Hepatocyte (in vitro differentiated cells): ENCODE measurements at regions not wholly inside any gene's neighbourhood (a gene's known extent, or its start where the extent isn't known, plus 50 kb on each side); places are given as distances from the start of the nearest gene placed in this dataset.
A peak's percentile ranks its signal among the peaks of the same experiment; 100 is the strongest.

ENCODE experiments used
- DNase-seq: peaks from one replicate; pipeline ENCODE4 v3.0.0-alpha.2; 2016; ENCODE audit warnings: low spot score
- H2AFZ ChIP-seq: fragments of 200-600 bp; sonication (generic); 2 replicates; pipeline ENCODE4 v1.6.0; 2016; ENCODE audit warnings: antibody characterized with exemption, mild to moderate bottlenecking
- H3K27ac ChIP-seq: fragments of 200-600 bp; sonication (generic); 2 replicates; pipeline ENCODE4 v1.5.1; 2016; ENCODE audit warnings: mild to moderate bottlenecking
- H3K27me3 ChIP-seq: fragments of 200-600 bp; sonication (generic); 2 replicates; pipeline ENCODE4 v1.6.1; 2016
- H3K36me3 ChIP-seq: fragments of 200-600 bp; sonication (generic); replicated peaks from 2 replicates; pipeline ENCODE4 v1.5.1; 2016; ENCODE audit warnings: low read depth; ENCODE audit not compliant: insufficient read depth
- H3K4me1 ChIP-seq: fragments of 200-600 bp; sonication (generic); 2 replicates; pipeline ENCODE4 v1.5.1; 2016; ENCODE audit warnings: mild to moderate bottlenecking, moderate library complexity; ENCODE audit not compliant: insufficient read depth
- H3K4me2 ChIP-seq: fragments of 200-600 bp; sonication (generic); 2 replicates; pipeline ENCODE4 v1.6.0; 2016
- H3K4me3 ChIP-seq: fragments of 200-600 bp; sonication (generic); 2 replicates; pipeline ENCODE4 v1.5.1; 2016; ENCODE audit warnings: mild to moderate bottlenecking
- H3K79me2 ChIP-seq: fragments of 200-600 bp; sonication (generic); 2 replicates; pipeline ENCODE4 v1.6.0; 2017; ENCODE audit warnings: mild to moderate bottlenecking
- H3K9me2 ChIP-seq: fragments of 200-600 bp; sonication (generic); replicated peaks from 2 replicates; pipeline ENCODE4 v1.6.0; 2017; ENCODE audit warnings: mild to moderate bottlenecking; ENCODE audit not compliant: insufficient read depth
- H3K9me3 ChIP-seq: fragments of 200-600 bp; sonication (generic); 2 replicates; pipeline ENCODE4 v1.5.1; 2016; ENCODE audit warnings: low read depth, mild to moderate bottlenecking
- H4K20me1 ChIP-seq: fragments of 200-600 bp; sonication (generic); 2 replicates; pipeline ENCODE4 v1.6.0; 2016; ENCODE audit warnings: mild to moderate bottlenecking; ENCODE audit not compliant: insufficient read depth, poor library complexity, severe bottlenecking
- EZH2 ChIP-seq: fragments of 200-600 bp; sonication (generic); IDR thresholded peaks from 2 replicates; pipeline ENCODE4 v1.6.1; 2016; ENCODE audit warnings: antibody characterized with exemption, mild to moderate bottlenecking, borderline replicate concordance
- EZH2phosphoT487 ChIP-seq: fragments of 200-600 bp; sonication (generic); IDR thresholded peaks from one replicate; pipeline ENCODE4 v1.6.1; 2018; ENCODE audit warnings: antibody characterized with exemption, mild to moderate bottlenecking, low read depth, moderate library complexity; ENCODE audit not compliant: unreplicated experiment, severe bottlenecking
- WGBS: methylation state at CpG from one replicate; pipeline ENCODE4 v1.1.6; 2016; ENCODE audit warnings: low lambda C conversion rate; ENCODE audit errors: missing lambda C conversion rate; 5-methylcytosine and 5-hydroxymethylcytosine counted together
- TF ChIP-seq, protein P1 (sequence below): fragments of 200-600 bp; sonication (generic); IDR thresholded peaks from 2 replicates; pipeline ENCODE4 v1.5.1; 2016; ENCODE audit warnings: antibody characterized with exemption, mild to moderate bottlenecking; ENCODE audit not compliant: poor library complexity

DNA sequence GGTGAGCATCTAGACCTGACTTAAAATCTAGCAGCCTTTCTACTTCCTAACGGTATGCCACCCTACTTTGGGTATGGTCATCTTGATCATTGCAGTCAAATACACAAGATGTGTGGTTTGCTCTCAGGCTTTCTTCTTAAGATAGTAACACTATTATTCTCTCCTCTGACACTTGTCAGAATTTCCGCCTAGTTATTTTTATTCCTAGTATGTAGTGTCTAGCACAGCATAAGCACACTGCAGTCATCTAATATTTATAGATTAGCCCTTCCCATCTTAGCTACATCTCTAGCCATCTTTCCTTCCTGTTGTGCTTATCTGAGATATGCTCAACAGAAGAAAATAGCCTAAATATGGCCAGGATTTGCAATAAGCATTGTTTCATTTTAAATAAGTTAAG is 180.1 kb downstream of the C12orf50 start:
- no peaks in the 10 kb centered on the region for H3K79me2 ChIP-seq
- no peaks in the 10 kb centered on the region for H3K27me3 ChIP-seq
- no peaks in the 10 kb centered on the region for H3K36me3 ChIP-seq
- no peaks in the 10 kb centered on the region for H4K20me1 ChIP-seq
- H3K4me2 ChIP-seq = no peak overlapping the region
- peaks cover 8% of the 10 kb centered on the region for H3K4me1 ChIP-seq
- H3K9me2 ChIP-seq = no peaks in the 10 kb centered on the region
- no peak overlapping the region for H2AFZ ChIP-seq
- no peak overlapping the region for H3K4me3 ChIP-seq
- H3K9me3 ChIP-seq = no peaks in the 10 kb centered on the region
- DNase-seq = no peak
- TF ChIP-seq, protein P1, sequence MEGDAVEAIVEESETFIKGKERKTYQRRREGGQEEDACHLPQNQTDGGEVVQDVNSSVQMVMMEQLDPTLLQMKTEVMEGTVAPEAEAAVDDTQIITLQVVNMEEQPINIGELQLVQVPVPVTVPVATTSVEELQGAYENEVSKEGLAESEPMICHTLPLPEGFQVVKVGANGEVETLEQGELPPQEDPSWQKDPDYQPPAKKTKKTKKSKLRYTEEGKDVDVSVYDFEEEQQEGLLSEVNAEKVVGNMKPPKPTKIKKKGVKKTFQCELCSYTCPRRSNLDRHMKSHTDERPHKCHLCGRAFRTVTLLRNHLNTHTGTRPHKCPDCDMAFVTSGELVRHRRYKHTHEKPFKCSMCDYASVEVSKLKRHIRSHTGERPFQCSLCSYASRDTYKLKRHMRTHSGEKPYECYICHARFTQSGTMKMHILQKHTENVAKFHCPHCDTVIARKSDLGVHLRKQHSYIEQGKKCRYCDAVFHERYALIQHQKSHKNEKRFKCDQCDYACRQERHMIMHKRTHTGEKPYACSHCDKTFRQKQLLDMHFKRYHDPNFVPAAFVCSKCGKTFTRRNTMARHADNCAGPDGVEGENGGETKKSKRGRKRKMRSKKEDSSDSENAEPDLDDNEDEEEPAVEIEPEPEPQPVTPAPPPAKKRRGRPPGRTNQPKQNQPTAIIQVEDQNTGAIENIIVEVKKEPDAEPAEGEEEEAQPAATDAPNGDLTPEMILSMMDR = no peak
- TF ChIP-seq EZH2phosphoT487 = no peak
- TF ChIP-seq EZH2 = no peak
- H3K27ac ChIP-seq = no peak overlapping the region
- 81% methylated on average over 2 of the region's 2 CpGs for WGBS

GRCh38 chr12:87848248-87848868 is 180.8 kb downstream of the C12orf50 start:
- Histone ChIP-seq H2AFZ (no peak overlapping the region), H4K20me1 (no peaks in the 10 kb centered on the region), H3K9me2 (no peaks in the 10 kb centered on the region), H3K4me3 (no peak overlapping the region), H3K4me2 (no peak overlapping the region), H3K27me3 (no peaks in the 10 kb centered on the region), H3K36me3 (no peaks in the 10 kb centered on the region), H3K79me2 (no peaks in the 10 kb centered on the region), H3K4me1 (peaks cover 8% of the 10 kb centered on the region), H3K27ac (no peak overlapping the region), H3K9me3 (no peaks in the 10 kb centered on the region)
- DNase-seq = peak; percentile 78
- TF ChIP-seq EZH2phosphoT487 (no peak), EZH2 (no peak)
- TF ChIP-seq, protein P1 = peak; percentile 94
- 16% methylated on average over 2 of the region's 2 CpGs for WGBS

GRCh38 chr12:87847147-87847546 is 182.1 kb downstream of the C12orf50 start:
- no peaks in the 10 kb centered on the region for H3K36me3 ChIP-seq
- H3K9me3 ChIP-seq = no peaks in the 10 kb centered on the region
- no peaks in the 10 kb centered on the region for H3K9me2 ChIP-seq
- 57% methylated on average over 4 of the region's 4 CpGs for WGBS
- no peak overlapping the region for H3K27ac ChIP-seq
- H3K4me3 ChIP-seq = no peak overlapping the region
- H3K27me3 ChIP-seq = no peaks in the 10 kb centered on the region
- H3K4me2 ChIP-seq = no peak overlapping the region
- H3K4me1 ChIP-seq = peaks cover 8% of the 10 kb centered on the region
- H2AFZ ChIP-seq = no peak overlapping the region
- DNase-seq = no peak
- H3K79me2 ChIP-seq = no peaks in the 10 kb centered on the region
- TF ChIP-seq EZH2phosphoT487 (no peak), EZH2 (no peak)
- TF ChIP-seq, protein P1 = no peak
- no peaks in the 10 kb centered on the region for H4K20me1 ChIP-seq

DNA sequence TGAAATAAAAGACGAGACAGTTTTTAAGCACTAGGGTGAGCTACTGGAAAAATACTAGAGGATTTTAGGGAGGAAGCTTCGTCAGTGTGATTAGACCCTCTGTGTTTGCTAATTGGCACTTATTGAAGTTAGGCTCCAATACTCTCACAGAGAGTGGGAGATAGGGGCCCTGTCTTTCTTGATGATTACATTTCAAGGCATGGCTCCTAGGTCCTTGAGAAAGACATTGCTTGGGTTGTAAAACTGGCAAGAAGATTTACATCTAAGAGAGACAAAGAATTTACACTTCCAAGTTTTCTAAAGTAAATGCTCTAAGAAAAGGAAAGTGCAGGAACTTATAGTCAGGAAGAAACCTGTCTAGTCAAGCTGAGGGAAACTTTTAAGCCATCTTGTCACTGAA is 183.2 kb downstream of the C12orf50 start:
- H3K4me2 ChIP-seq = no peak overlapping the region
- H3K9me3 ChIP-seq = no peaks in the 10 kb centered on the region
- TF ChIP-seq, protein P1 = no peak
- TF ChIP-seq EZH2phosphoT487 (no peak), EZH2 (no peak)
- no peaks in the 10 kb centered on the region for H4K20me1 ChIP-seq
- H3K27ac ChIP-seq = no peak overlapping the region
- peaks cover 8% of the 10 kb centered on the region for H3K4me1 ChIP-seq
- WGBS = 46% methylated on average over 2 of the region's 2 CpGs
- H3K79me2 ChIP-seq = no peaks in the 10 kb centered on the region
- H2AFZ ChIP-seq = no peak overlapping the region
- no peaks in the 10 kb centered on the region for H3K27me3 ChIP-seq
- no peak for DNase-seq
- no peak overlapping the region for H3K4me3 ChIP-seq
- no peaks in the 10 kb centered on the region for H3K9me2 ChIP-seq
- no peaks in the 10 kb centered on the region for H3K36me3 ChIP-seq
